ENCODE measurements at regions not wholly inside any gene's neighbourhood (a gene's known extent, or its start where the extent isn't known, plus 50 kb on each side); places are given as distances from the start of the nearest gene placed in this dataset.

DNA sequence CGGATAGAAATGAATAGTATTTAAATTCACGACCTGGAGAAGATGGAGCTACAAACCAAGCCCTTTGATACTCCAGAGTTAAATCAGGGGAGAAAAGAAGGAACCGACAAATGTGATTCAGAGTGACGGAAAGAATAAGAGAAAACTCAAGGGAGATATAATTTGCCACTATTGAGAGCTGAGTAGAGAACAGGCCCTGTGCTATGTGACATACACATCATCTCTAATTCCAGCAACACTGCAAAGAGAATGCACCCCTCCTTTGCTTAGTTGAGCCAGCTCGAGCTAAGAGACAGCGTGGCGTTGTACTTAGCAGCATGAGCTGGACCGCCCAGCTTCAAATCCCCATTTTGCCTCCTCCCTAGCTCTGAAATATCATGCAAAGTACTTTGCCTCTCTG lies 266.4 kb upstream of the TENM3 start:
- H3K4me3 ChIP-seq (replicated peaks; ENCODE audit: insufficient read depth, low read length) = no peak overlapping the region
- H3K27me3 ChIP-seq (ENCODE audit: insufficient read depth, poor library complexity, severe bottlenecking) = no peaks in the 10 kb centered on the region
- no peak overlapping the region for H3K27ac ChIP-seq (replicated peaks)
- no peak for DNase-seq (ENCODE audit: low read depth in 1 of 2, low spot score in 1 of 2)
- no peak for TF ChIP-seq SPI1 (IDR thresholded peaks at IDR 0.05; ENCODE audit: borderline replicate concordance, low read depth)
- TF ChIP-seq, protein P1, sequence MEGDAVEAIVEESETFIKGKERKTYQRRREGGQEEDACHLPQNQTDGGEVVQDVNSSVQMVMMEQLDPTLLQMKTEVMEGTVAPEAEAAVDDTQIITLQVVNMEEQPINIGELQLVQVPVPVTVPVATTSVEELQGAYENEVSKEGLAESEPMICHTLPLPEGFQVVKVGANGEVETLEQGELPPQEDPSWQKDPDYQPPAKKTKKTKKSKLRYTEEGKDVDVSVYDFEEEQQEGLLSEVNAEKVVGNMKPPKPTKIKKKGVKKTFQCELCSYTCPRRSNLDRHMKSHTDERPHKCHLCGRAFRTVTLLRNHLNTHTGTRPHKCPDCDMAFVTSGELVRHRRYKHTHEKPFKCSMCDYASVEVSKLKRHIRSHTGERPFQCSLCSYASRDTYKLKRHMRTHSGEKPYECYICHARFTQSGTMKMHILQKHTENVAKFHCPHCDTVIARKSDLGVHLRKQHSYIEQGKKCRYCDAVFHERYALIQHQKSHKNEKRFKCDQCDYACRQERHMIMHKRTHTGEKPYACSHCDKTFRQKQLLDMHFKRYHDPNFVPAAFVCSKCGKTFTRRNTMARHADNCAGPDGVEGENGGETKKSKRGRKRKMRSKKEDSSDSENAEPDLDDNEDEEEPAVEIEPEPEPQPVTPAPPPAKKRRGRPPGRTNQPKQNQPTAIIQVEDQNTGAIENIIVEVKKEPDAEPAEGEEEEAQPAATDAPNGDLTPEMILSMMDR (IDR thresholded peaks at IDR 0.05; ENCODE audit: insufficient read depth, low read length) = no peak
- no peak for TF ChIP-seq GABPA (IDR thresholded peaks at IDR 0.05; ENCODE audit: low read depth)
- TF ChIP-seq POLR2AphosphoS5 (IDR thresholded peaks at IDR 0.05; ENCODE audit: low read depth) = no peak
- TF ChIP-seq, protein P2, sequence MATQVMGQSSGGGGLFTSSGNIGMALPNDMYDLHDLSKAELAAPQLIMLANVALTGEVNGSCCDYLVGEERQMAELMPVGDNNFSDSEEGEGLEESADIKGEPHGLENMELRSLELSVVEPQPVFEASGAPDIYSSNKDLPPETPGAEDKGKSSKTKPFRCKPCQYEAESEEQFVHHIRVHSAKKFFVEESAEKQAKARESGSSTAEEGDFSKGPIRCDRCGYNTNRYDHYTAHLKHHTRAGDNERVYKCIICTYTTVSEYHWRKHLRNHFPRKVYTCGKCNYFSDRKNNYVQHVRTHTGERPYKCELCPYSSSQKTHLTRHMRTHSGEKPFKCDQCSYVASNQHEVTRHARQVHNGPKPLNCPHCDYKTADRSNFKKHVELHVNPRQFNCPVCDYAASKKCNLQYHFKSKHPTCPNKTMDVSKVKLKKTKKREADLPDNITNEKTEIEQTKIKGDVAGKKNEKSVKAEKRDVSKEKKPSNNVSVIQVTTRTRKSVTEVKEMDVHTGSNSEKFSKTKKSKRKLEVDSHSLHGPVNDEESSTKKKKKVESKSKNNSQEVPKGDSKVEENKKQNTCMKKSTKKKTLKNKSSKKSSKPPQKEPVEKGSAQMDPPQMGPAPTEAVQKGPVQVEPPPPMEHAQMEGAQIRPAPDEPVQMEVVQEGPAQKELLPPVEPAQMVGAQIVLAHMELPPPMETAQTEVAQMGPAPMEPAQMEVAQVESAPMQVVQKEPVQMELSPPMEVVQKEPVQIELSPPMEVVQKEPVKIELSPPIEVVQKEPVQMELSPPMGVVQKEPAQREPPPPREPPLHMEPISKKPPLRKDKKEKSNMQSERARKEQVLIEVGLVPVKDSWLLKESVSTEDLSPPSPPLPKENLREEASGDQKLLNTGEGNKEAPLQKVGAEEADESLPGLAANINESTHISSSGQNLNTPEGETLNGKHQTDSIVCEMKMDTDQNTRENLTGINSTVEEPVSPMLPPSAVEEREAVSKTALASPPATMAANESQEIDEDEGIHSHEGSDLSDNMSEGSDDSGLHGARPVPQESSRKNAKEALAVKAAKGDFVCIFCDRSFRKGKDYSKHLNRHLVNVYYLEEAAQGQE (IDR thresholded peaks at IDR 0.05; ENCODE audit: insufficient replicate concordance, low read depth) = no peak

DNA sequence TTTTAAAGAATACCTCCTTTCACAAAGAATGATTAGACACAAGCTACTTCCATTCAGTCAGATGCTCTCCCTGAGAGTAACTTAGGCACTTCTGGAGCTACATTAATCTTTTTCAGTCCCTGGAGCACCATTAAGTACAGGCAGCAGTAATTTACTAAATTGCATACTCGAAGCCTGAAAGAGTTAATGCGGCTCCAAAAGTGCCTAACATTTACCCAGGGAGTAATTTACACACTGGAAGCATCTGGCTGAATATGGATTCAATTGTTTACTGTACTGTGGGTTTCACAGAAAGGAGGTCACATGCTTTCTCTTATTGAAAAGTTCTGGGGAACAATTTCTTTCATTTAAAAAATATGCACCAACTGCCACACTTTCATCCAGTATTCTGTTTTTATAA lies 260.8 kb upstream of the TENM3 start:
- TF ChIP-seq SPI1 (IDR thresholded peaks at IDR 0.05; ENCODE audit: borderline replicate concordance, low read depth) (no peak), POLR2AphosphoS5 (IDR thresholded peaks at IDR 0.05; ENCODE audit: low read depth) (no peak), GABPA (IDR thresholded peaks at IDR 0.05; ENCODE audit: low read depth) (no peak)
- TF ChIP-seq, protein P2 (IDR thresholded peaks at IDR 0.05; ENCODE audit: insufficient replicate concordance, low read depth) = no peak
- TF ChIP-seq, protein P1 (IDR thresholded peaks at IDR 0.05; ENCODE audit: insufficient read depth, low read length) = no peak
- H3K27me3 ChIP-seq (ENCODE audit: insufficient read depth, poor library complexity, severe bottlenecking) = no peaks in the 10 kb centered on the region
- DNase-seq (ENCODE audit: low read depth in 1 of 2, low spot score in 1 of 2) = no peak
- H3K27ac ChIP-seq (replicated peaks) = no peak overlapping the region
- H3K4me3 ChIP-seq (replicated peaks; ENCODE audit: insufficient read depth, low read length) = no peak overlapping the region

DNA sequence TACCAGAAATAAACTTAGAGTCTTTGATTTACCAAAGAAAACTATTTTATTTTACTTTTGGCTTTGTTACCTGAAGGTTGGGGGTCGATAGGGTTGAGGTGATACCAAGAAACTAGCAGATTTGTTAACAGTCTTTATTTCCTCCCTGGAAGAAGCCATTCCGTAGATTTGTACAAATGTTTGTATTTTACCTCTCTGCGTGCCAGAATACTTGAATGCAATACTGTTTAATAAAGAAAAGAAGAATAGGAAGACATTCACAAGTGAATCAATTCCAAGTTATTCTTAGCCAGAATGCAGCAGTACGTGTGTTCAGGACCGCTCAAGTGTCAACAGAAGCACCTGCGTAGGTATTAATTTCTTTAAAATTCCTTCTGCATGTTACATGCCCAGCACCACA lies 260.3 kb upstream of the TENM3 start:
- no peak for DNase-seq (ENCODE audit: low read depth in 1 of 2, low spot score in 1 of 2)
- no peak overlapping the region for H3K4me3 ChIP-seq (replicated peaks; ENCODE audit: insufficient read depth, low read length)
- H3K27me3 ChIP-seq (ENCODE audit: insufficient read depth, poor library complexity, severe bottlenecking) = no peaks in the 10 kb centered on the region
- H3K27ac ChIP-seq (replicated peaks) = no peak overlapping the region
- TF ChIP-seq GABPA (IDR thresholded peaks at IDR 0.05; ENCODE audit: low read depth) (no peak), SPI1 (IDR thresholded peaks at IDR 0.05; ENCODE audit: borderline replicate concordance, low read depth) (no peak)
- TF ChIP-seq, protein P2 (IDR thresholded peaks at IDR 0.05; ENCODE audit: insufficient replicate concordance, low read depth) = no peak

Measured in HL-60 (cell line).